ENCODE measurements at regions not wholly inside any gene's neighbourhood (a gene's known extent, or its start where the extent isn't known, plus 50 kb on each side); places are given as distances from the start of the nearest gene placed in this dataset.
"Not testable (repeated sequence)": the region's sequence is repeated elsewhere in the genome, so short reads cannot be mapped to it uniquely, and the experiment has no call there.

- DNase-seq, result no peak
These were observed 254.8 kb downstream of the MYCN start for GRCh38 chr2:16194931-16195680.

DNA sequence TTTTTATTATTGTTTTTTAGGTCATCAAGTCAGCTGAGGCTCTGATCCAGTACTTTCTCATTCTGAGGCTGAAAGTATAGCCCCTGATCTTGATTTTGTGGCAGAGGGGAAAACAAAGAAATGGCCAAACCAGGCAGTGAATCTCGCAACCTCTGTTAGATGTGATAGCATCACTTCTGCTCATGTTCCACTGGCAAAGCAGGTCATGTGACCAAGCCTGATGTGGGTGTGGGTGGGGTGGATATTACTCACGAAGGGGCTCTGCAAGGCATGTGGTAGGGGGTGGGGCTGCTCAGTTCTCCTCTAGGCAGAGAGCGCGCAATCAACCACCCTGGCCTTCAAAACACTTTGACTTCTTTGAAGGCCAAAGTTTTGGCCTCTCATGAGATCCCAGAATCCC lies 254.2 kb downstream of the MYCN start:
- DNase-seq, result no peak

- no peak for DNase-seq
These were observed 253.7 kb downstream of the MYCN start for GRCh38 chr2:16194096-16194390.

DNA sequence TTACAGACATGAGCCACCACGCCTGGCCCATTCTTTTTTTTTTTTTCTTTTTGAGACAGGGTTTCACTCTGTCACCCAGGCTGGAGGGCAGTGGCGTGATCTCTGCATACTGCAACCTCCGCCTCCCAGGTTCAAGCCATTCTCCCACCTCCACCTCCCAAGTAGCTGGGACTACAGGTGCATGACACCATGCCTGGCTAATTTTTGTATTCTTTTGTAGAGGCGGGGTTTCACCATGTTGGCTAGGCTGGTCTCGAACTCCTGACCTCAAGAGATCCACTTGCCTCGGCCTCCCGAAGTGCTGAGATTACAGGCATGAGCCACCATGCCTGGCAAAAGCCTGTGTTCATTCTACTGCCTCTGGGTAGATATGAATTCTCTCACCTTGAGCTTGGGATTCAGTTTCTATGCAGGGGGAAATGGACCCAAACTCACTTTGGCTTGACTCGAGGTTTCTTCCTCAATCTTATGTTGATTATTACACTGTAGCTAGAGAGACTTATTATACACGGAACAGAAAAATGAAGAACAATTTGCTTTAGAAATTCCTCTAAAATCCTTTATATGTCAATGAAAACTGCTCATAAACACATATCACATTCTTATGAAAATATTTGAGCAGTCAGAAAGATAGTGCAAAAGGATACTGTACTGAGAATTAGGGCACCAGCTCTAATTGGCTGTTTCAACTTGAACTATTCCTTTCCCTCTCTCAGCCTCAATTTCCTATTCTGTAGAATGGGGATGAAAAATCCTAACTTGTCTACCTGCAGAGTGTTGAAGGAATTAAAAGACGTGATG lies 252.3 kb downstream of the MYCN start:
- no peak for DNase-seq

GRCh38 chr2:16191431-16192200 lies 251.3 kb downstream of the MYCN start:
- DNase-seq, result no peak

- no peak for DNase-seq
These were observed 250.3 kb downstream of the MYCN start for GRCh38 chr2:16190446-16191270.

GRCh38 chr2:16189836-16190160 lies 249.4 kb downstream of the MYCN start:
- DNase-seq, result no peak

- no peak for DNase-seq
These were observed 248.9 kb downstream of the MYCN start for GRCh38 chr2:16189029-16189835.

DNA sequence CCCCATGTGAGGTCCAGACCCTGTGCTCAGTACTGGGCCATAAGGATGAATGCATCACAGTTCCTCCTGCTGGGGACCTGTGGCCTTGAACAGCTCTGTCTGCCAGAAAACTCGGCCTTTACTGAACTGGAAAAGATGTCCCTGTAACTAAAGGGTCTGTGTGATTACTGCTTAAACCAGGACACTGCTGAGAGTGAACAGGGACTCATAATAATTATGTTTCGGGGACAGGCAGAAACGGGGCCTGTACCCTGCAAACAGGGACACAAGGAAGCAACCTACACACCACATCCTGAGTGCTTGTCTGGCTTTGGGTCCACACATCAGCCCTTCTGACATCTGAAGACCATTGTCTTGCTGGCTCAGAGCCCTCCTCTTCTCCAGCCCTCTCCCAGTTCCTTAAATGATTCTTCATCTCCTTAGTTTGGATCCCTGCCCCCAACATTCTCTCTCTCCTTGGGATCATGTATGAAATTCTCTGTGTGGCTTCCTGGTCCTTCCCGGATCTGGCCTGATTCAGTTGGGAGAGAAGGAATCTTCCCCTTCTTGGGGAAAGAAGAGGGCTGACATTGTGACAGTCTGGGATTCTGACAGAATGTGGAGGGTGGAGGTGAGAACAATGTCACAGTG lies 248.0 kb downstream of the MYCN start:
- no peak for DNase-seq

GRCh38 chr2:16187482-16187817 lies 247.1 kb downstream of the MYCN start:
- no peak for DNase-seq

- no peak for DNase-seq
These were observed 246.5 kb downstream of the MYCN start for GRCh38 chr2:16186661-16187481.

- DNase-seq, result no peak
These were observed 245.5 kb downstream of the MYCN start for GRCh38 chr2:16185801-16186272.

- no peak for DNase-seq
These were observed 244.8 kb downstream of the MYCN start for GRCh38 chr2:16184945-16185660.

- no peak for DNase-seq
These were observed 244.1 kb downstream of the MYCN start for GRCh38 chr2:16184341-16184890.

- DNase-seq, result no peak
These were observed 243.0 kb downstream of the MYCN start for GRCh38 chr2:16183345-16183744.

GRCh38 chr2:16182841-16183240 lies 242.5 kb downstream of the MYCN start:
- DNase-seq, result no peak

- DNase-seq, result not testable (repeated sequence)
These were observed 242.0 kb downstream of the MYCN start for GRCh38 chr2:16182311-16182815.

DNA sequence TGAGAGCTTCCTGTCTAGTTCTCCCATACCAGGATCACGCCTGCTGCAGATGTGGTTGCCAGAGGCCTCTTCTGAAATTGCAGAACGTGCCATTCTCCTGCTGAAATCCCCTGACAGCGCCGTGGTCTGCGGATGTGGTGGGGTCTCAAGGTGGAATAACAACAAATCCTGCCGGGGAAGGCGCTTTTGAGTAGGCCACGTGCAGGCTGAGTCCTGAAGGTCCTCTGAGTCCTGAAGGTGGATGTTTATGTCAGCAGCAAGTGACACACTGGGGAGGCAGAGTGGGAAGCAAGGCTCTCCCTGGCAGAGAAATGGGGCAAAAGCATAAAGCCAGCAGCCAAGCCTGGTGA lies 241.4 kb downstream of the MYCN start:
- no peak for DNase-seq

DNA sequence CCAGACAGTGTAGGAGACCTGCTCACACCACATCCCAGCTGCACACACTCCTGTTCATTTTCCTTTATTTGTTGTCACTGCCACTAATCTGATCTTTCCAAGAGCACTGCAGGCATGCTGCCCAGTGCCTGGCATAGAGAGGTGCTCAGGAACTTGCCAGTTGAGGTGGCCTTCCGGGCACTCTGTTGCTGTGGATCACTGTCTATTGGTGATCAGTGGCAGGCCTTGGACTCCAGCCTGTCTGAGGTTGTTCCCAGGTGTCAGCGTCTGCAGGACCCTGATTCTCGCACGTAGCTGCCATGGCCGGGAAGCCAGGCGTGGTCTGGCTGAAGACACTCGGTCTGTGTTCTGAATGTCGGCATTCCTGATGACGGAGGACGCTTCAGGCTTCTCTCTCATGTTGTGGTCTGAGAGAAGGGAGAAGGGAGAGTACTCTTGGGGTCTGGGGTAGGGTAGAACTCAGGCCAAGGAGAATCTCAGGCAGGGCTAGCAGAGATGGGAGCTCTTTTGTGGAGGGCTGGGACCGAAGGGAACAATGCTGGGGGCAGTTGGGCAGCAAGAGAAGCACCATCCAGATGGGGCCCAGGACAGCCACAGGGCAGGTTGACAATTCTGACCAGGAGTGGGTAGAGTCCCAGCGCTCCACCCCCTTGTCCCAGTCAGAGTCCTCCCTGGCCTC lies 240.9 kb downstream of the MYCN start:
- DNase-seq, result no peak
